Naive thymus-derived CD8-positive, alpha-beta T cell (primary cell): ENCODE measurements at regions not wholly inside any gene's neighbourhood (a gene's known extent, or its start where the extent isn't known, plus 50 kb on each side); places are given as distances from the start of the nearest gene placed in this dataset.

ENCODE experiments used
- ATAC-seq, 2 donors: fragments of 150-1000 bp; cut with Tn5 transposase in 1 of 2; sonication (Bioruptor Pico), chemical (Tn5 transposase) in 1 of 2; 1 replicate in 1 of 2; 2 replicates in 1 of 2; pipeline ENCODE4 v1.10.0; 2021; ENCODE audit warnings: mild to moderate bottlenecking in 2 of 2, moderate library complexity in 2 of 2
- POLR2A ChIA-PET: fragments of 350-600 bp; sonication (Branson Sonifier 250); formaldehyde crosslinking; loops from one replicate; lab custom pipeline; 2021; ENCODE audit warnings: antibody characterized with exemption; lab: Charles Lee
- DNase-seq, 10 donors: peaks; one replicate each; pipeline versions ENCODE4 v3.0.0 to v3.0.0-alpha.2; 2020 to 2022
- H3K27ac Mint-ChIP-seq, 10 donors: one replicate each; pipeline ENCODE4 v1.8.0; 2020 to 2022; ENCODE audit warnings: mild to moderate bottlenecking in 10 of 10, mixed read lengths in 10 of 10, moderate library complexity in 4 of 10, inconsistent platforms in 1 of 10
- H3K27me3 Mint-ChIP-seq, 5 donors: one replicate each; pipeline ENCODE4 v1.8.0; 2021 to 2022; ENCODE audit warnings: mixed read lengths in 5 of 5
- H3K36me3 Mint-ChIP-seq, 3 donors: one replicate each; pipeline ENCODE4 v1.8.0; 2020 to 2022; ENCODE audit warnings: mixed read lengths in 3 of 3, mild to moderate bottlenecking in 2 of 3, inconsistent platforms in 1 of 3
- H3K4me1 Mint-ChIP-seq, 4 donors: one replicate each; pipeline ENCODE4 v1.8.0; 2021 to 2022; ENCODE audit warnings: mixed read lengths in 4 of 4
- H3K4me3 Mint-ChIP-seq, 10 donors: one replicate each; pipeline ENCODE4 v1.8.0; 2020 to 2022; ENCODE audit warnings: mild to moderate bottlenecking in 10 of 10, mixed read lengths in 10 of 10, moderate library complexity in 6 of 10, inconsistent platforms in 1 of 10
- H3K9me3 Mint-ChIP-seq, 9 donors: one replicate each; pipeline ENCODE4 v1.8.0; 2020 to 2022; ENCODE audit warnings: mixed read lengths in 9 of 9, mild to moderate bottlenecking in 3 of 9, inconsistent platforms in 1 of 9, moderate library complexity in 1 of 9

DNA sequence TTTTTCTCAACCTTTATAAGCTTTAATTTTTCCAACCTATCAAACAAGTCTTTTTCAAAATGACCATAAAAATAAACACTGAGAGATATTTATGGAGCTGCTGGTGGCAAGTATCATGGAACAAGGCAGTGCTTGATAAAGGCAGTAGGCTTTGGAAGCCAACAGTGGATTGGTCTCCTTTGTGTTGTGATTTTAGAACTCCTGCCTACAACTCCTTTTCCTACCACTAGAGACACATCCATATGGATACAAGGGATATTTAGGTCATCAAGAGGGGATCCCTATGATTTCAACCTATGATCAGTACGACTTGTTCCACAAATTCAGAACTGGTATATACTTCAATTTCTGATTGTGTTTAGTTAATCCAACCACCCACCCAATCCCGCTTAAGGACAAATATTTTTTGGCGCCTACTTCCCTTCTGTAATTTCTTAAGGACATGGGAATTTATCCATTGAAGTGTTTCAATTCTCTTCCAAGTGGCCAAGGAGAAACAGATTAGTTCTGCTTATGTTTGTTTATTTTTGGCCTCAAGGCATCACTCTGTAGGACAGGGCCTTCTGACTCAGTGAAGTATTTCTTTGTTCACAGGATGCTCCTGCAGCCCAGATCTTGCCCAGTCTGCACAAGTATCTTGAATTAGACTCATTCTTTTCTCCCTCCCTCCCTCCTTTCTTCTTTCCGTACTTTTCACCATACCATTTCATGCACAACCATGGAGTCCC is 2119.6 kb upstream of the PIK3C3 start:
- peaks cover 0 to 18% (median 0%) of the 10 kb centered on the region in 9 donors for H3K9me3 Mint-ChIP-seq
- H3K4me1 Mint-ChIP-seq: no peaks in the 10 kb centered on the region
- H3K27me3 Mint-ChIP-seq: peaks cover 7 to 23% (median 9%) of the 10 kb centered on the region in 5 donors

DNA sequence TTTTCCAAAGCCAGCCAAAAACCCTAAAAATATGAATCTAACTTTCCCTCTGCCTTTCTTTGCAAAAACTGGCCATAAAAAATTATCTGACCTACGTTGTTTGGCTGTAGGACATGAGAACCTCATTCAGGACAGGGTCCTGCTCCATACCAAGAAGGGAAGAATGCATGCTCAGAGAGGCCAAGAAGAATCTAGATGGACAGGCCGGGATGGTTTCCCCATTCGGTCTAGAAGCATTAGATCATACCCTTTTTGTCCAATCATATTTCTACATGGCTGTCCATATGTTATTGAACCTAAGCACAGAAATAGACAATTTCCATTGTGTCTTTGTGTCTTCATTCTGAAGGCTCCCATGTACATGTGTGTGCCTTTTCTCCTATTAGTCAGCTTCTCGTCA is 2120.4 kb upstream of the PIK3C3 start:
- H3K27ac Mint-ChIP-seq: no peak overlapping the region
- H3K4me1 Mint-ChIP-seq: no peaks in the 10 kb centered on the region
- H3K9me3 Mint-ChIP-seq: peaks cover 0 to 27% (median 2%) of the 10 kb centered on the region in 9 donors
- no peak for ATAC-seq
- POLR2A ChIA-PET: no interaction called here
- H3K4me3 Mint-ChIP-seq: no peak overlapping the region
- H3K27me3 Mint-ChIP-seq: peaks cover 4 to 17% (median 4%) of the 10 kb centered on the region in 5 donors
- no peak for DNase-seq
- H3K36me3 Mint-ChIP-seq: no peaks in the 10 kb centered on the region

More for the DNA sequence above, 2119.6 kb upstream of the PIK3C3 start:
- POLR2A ChIA-PET: no interaction called here
- ATAC-seq (no peak), DNase-seq (no peak)
- Mint-ChIP-seq H3K36me3 (no peaks in the 10 kb centered on the region), H3K27ac (no peak overlapping the region), H3K4me3 (no peak overlapping the region)

DNA sequence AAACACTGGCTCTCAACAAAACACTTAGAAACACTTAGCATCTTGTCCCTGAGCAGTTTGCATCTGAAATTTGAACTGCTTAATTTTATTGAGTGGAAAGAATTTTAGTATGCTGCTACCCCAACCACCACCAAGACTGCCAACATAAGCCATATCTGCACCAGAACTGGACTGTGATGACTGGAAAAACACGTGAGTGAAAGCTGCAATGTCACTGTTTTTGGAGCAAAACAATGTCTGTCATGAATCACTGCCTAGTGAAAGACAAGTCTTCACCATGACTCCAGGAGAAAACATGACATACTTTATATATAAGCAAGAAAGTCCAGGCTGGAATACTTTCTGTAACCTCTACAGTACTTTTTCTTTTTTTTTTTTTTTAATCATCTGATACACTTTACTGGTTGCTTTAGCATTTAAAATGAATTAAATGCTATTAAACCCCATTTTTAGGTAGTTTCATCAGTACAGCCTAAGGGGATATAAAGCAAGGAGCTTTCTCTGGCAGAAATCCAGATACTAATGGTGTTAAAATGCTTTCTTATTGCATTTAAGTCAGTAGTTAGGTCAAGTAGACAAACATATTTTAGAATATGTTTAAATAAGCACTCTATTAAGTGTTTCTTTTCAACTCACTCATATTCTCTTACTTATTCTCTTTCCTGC is 2129.4 kb upstream of the PIK3C3 start:
- H3K27ac Mint-ChIP-seq: no peak overlapping the region
- peaks cover 0 to 4% (median 0%) of the 10 kb centered on the region in 5 donors for H3K27me3 Mint-ChIP-seq
- ATAC-seq (no peak), DNase-seq (no peak)
- H3K4me3 Mint-ChIP-seq: no peak overlapping the region
- H3K4me1 Mint-ChIP-seq: no peaks in the 10 kb centered on the region
- peaks cover 0 to 24% (median 2%) of the 10 kb centered on the region in 9 donors for H3K9me3 Mint-ChIP-seq
- POLR2A ChIA-PET: interaction anchor here (0.7 kb wide), 1 partner anchor 299 kb away, joined by 4 read pairs; no protein-coding TSS in a partner anchor
- no peaks in the 10 kb centered on the region for H3K36me3 Mint-ChIP-seq

DNA sequence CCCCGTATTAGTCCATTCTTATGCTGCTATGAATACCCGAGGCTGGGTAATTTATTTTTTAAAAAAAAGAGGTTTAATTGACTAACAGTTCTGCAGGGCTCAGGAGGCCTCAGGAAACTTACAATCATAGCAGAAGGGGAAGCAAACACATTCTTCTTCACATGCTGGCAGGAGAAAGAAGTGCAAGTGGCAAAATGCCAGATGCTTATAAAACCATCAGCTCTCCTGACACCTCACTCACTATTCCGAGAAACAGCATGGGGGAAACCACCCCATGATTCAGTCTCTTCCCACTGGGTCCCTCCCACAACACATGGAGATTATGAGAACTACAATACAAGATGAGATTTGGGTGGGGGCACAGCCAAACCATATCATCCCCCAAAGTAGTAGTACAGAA is 2148.5 kb upstream of the PIK3C3 start:
- ATAC-seq: no peak
- POLR2A ChIA-PET: no interaction called here
- peaks cover 0 to 11% (median 7%) of the 10 kb centered on the region in 9 donors for H3K9me3 Mint-ChIP-seq
- H3K27me3 Mint-ChIP-seq: no peaks in the 10 kb centered on the region
- no peak for DNase-seq
- no peak overlapping the region for H3K4me3 Mint-ChIP-seq
- no peaks in the 10 kb centered on the region for H3K36me3 Mint-ChIP-seq
- no peaks in the 10 kb centered on the region for H3K4me1 Mint-ChIP-seq
- H3K27ac Mint-ChIP-seq: no peak overlapping the region

DNA sequence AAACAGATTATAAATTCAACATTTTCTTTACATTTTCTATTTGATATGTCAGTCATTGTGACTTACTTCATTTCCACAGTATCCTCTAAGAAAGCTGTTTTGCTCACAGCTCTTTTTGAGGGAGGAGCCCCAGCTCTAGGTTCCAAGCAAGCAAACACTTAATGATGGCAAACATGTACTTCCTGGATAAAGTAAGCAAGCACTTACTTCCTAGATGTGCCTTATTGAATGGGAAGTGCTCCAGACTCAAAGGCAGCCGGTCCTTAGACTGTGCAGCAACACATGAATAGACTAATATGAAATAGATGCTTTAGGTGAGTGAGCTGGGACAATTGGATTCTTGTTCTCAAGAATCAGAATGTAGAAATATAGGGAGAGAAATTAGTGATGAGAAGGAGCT is 2149.8 kb upstream of the PIK3C3 start:
- DNase-seq: no peak
- Mint-ChIP-seq H3K27ac (no peak overlapping the region), H3K4me1 (peaks cover 0 to 4% (median 0%) of the 10 kb centered on the region in 4 donors), H3K36me3 (no peaks in the 10 kb centered on the region), H3K9me3 (peaks cover 0 to 8% (median 2%) of the 10 kb centered on the region in 9 donors), H3K4me3 (no peak overlapping the region), H3K27me3 (no peaks in the 10 kb centered on the region)
- POLR2A ChIA-PET: no interaction called here
- ATAC-seq: no peak

DNA sequence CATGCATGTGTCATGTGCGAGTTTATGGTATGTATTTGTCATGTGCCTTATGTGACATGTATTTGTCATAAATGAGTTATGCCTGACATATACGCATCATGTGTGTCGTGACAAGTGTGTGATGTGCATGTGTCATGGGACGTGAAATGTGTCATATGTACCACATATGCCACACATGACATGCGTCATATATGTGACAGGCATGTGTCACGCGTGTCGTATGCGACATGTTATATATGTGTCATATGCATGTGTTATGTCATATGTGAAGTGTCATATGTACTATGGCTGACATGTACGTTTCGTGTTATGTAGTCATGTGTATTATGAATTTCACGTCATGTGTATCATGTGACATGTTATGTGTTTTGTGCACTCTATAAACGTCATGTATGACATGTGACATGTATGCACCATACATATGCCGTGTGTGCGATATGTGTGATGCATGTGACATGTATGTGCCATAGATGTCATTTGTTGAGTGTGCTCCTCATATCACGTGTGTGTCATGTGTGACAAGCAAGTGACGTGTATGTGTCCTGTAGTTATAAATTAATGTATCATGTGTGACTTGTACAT is 2152.3 kb upstream of the PIK3C3 start:
- peaks cover 0 to 8% (median 4%) of the 10 kb centered on the region in 5 donors for H3K27me3 Mint-ChIP-seq
- no peaks in the 10 kb centered on the region for H3K36me3 Mint-ChIP-seq
- POLR2A ChIA-PET: no interaction called here
- peaks cover 0 to 7% (median 3%) of the 10 kb centered on the region in 9 donors for H3K9me3 Mint-ChIP-seq
- peaks cover 0 to 11% (median 3%) of the 10 kb centered on the region in 4 donors for H3K4me1 Mint-ChIP-seq
- DNase-seq (no peak), ATAC-seq (no peak)
- H3K4me3 Mint-ChIP-seq: no peak overlapping the region
- no peak overlapping the region for H3K27ac Mint-ChIP-seq

DNA sequence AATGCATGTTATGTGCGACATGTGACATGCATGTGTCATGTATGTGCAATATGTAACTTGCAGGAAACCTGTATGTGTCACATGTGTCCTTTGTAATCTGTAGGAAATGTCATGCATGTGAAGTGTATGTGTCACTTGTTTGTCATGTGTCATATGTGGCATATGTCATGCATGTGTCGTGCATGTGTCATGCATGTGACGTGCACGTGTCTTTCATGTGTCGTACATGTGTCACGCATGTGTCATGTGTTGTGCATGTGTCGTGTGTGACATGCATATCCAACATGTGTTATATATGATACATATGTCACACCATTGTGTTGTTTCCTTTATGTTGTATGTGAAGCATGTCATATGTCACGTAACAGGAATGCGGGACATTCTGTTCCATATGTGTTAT is 2153.2 kb upstream of the PIK3C3 start:
- peaks cover 0 to 11% (median 3%) of the 10 kb centered on the region in 4 donors for H3K4me1 Mint-ChIP-seq
- DNase-seq (no peak), ATAC-seq (no peak)
- peaks cover 0 to 8% (median 4%) of the 10 kb centered on the region in 5 donors for H3K27me3 Mint-ChIP-seq
- no peak overlapping the region for H3K4me3 Mint-ChIP-seq
- peaks cover 0 to 7% (median 4%) of the 10 kb centered on the region in 9 donors for H3K9me3 Mint-ChIP-seq
- no peaks in the 10 kb centered on the region for H3K36me3 Mint-ChIP-seq
- H3K27ac Mint-ChIP-seq: no peak overlapping the region
- POLR2A ChIA-PET: no interaction called here

DNA sequence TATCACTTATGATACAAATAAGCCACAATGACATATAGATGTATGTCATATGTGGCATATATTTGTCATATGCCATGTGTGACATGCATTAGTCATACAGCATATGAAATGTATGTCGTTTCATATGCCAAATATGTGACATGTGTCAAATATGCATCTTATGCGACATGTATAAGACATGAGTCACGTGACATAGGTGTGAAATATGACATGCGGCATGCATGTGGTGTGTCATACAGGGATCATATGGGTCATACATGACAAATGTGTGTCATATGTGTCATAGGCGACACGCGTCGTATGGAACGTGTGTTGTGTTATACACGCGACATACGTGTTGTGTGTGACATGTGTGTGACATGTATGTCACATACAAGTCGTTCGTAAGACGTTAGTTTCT is 2154.0 kb upstream of the PIK3C3 start:
- POLR2A ChIA-PET: no interaction called here
- H3K27me3 Mint-ChIP-seq: peaks cover 0 to 8% (median 4%) of the 10 kb centered on the region in 5 donors
- no peak overlapping the region for H3K4me3 Mint-ChIP-seq
- H3K4me1 Mint-ChIP-seq: peaks cover 0 to 11% (median 7%) of the 10 kb centered on the region in 4 donors
- H3K36me3 Mint-ChIP-seq: no peaks in the 10 kb centered on the region
- no peak for ATAC-seq
- no peak overlapping the region for H3K27ac Mint-ChIP-seq
- DNase-seq: no peak
- peaks cover 0 to 7% (median 4%) of the 10 kb centered on the region in 9 donors for H3K9me3 Mint-ChIP-seq

DNA sequence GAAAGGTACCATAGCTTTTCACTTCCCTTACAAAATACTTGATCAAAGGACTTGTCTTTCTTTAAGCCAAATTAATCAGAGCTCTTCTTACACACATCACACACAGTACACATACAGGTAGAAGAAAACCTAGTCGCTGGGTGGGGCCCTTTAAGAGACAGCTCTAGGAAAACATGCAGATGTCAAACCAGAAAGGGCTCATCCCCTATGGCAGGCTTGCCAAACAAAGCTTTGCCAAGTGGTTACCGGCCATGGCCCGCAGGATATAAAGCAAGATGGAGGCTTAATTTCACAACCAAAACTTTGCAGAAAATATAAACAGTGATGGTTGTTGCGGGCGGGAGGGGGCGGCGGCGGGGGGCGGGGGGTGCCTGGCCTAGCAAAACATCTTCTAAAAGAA is 2156.0 kb upstream of the PIK3C3 start:
- Mint-ChIP-seq H3K27ac (no peak overlapping the region), H3K4me1 (peaks cover 2 to 15% (median 11%) of the 10 kb centered on the region in 4 donors), H3K9me3 (peaks cover 0 to 7% (median 4%) of the 10 kb centered on the region in 9 donors), H3K4me3 (peak overlapping the region in 7 of 10 donors; percentile 34 to 78 (median 51)), H3K36me3 (no peaks in the 10 kb centered on the region), H3K27me3 (peaks cover 0 to 16% (median 7%) of the 10 kb centered on the region in 5 donors)
- DNase-seq (no peak), ATAC-seq (no peak)
- POLR2A ChIA-PET: no interaction called here

DNA sequence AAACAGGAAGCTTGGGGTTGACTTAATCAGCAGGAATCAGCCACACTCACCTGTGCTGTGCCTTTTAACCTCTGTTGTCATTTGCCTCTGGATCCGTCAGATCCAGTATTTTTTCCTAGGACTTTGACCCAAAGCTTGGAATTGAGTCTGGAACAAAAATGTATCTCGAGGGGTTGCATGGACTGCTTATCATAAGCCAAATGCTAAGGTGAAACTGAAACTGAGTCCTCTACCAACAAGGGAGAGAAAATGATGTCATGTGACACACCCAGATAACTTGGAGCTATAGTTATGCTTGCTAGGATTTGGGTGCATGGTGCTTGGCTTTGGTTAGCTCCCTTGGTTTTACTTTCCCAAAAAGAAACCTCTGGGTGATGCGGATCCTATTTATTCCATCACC is 2158.6 kb upstream of the PIK3C3 start:
- Mint-ChIP-seq H3K36me3 (no peaks in the 10 kb centered on the region), H3K9me3 (peaks cover 0 to 5% (median 0%) of the 10 kb centered on the region in 9 donors), H3K27me3 (peaks cover 0 to 16% (median 7%) of the 10 kb centered on the region in 5 donors), H3K4me3 (no peak overlapping the region), H3K27ac (no peak overlapping the region), H3K4me1 (peaks cover 2 to 15% (median 11%) of the 10 kb centered on the region in 4 donors)
- POLR2A ChIA-PET: no interaction called here
- ATAC-seq: no peak
- no peak for DNase-seq

DNA sequence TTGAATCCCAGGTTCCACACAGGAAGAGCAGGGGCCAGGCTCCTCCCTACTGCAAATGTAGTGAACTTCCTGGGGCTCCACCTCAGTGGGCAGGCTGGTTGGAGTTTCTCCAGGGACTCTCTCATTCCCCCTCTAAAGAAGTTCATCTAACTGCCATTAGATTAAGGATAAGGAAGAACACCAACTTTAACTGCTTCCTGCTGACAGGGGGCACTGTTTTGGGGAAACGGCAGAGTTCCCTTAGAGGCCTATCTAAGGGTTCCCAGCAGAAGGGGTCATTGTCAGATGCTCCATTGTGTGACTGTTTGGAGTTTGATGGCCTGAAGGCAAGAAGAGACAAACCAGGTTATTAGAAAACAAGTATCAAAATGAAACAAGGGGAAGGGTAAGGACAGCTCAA is 2159.7 kb upstream of the PIK3C3 start:
- peaks cover 0 to 16% (median 7%) of the 10 kb centered on the region in 5 donors for H3K27me3 Mint-ChIP-seq

DNA sequence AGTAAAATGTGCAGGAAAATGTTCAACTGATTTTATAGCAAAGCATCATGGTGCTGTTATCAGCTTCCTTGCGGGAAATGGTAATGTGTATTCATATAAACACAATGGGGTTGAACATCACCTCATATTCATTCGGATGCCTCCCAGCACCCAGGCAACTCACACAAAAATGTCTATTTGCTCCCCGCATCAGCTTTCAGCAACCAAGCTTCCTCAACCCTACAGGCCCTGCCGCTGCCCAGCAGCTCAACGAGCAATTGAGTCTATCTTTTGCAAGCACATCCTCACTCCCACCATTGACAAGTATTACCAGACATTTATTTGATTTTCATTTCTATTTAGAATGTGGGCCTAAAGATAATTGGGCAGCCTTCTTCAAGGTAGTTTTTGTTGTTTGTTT is 2161.4 kb upstream of the PIK3C3 start:
- H3K4me1 Mint-ChIP-seq: peaks cover 2 to 11% (median 4%) of the 10 kb centered on the region in 4 donors
- POLR2A ChIA-PET: no interaction called here
- ATAC-seq (no peak), DNase-seq (no peak)
- H3K27ac Mint-ChIP-seq: no peak overlapping the region
- no peak overlapping the region for H3K4me3 Mint-ChIP-seq
- peaks cover 0 to 12% (median 3%) of the 10 kb centered on the region in 5 donors for H3K27me3 Mint-ChIP-seq
- H3K36me3 Mint-ChIP-seq: no peaks in the 10 kb centered on the region
- H3K9me3 Mint-ChIP-seq: peaks cover 0 to 5% (median 0%) of the 10 kb centered on the region in 9 donors

More for the DNA sequence above, 2159.7 kb upstream of the PIK3C3 start:
- no peak overlapping the region for H3K27ac Mint-ChIP-seq
- H3K4me1 Mint-ChIP-seq: peaks cover 2 to 12% (median 11%) of the 10 kb centered on the region in 4 donors
- ATAC-seq (no peak), DNase-seq (no peak)
- H3K4me3 Mint-ChIP-seq: no peak overlapping the region
- peaks cover 0 to 5% (median 0%) of the 10 kb centered on the region in 9 donors for H3K9me3 Mint-ChIP-seq
- H3K36me3 Mint-ChIP-seq: no peaks in the 10 kb centered on the region
- POLR2A ChIA-PET: no interaction called here

DNA sequence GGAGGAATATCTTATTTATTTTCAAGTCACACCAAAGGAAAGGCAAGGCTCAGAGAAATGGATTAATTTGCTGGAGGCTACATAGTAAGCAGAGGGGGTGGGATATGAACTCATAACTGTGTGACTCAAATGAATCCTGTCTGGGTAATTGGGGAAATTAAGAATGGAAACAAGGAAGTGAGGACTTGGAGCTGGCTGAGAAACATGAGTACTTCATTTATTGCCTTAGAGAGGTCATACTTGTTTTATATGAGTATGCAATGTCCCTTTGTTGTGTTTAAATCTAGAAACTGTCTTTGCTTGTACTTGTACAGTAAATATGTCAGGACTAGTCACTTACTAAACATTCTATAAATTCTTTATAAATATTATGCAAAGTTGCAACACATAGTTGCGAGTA is 2166.7 kb upstream of the PIK3C3 start:
- Mint-ChIP-seq H3K36me3 (no peaks in the 10 kb centered on the region), H3K4me3 (no peak overlapping the region), H3K9me3 (peaks cover 0 to 2% (median 0%) of the 10 kb centered on the region in 9 donors), H3K4me1 (no peaks in the 10 kb centered on the region), H3K27me3 (no peaks in the 10 kb centered on the region), H3K27ac (no peak overlapping the region)
- ATAC-seq (no peak), DNase-seq (no peak)
- POLR2A ChIA-PET: no interaction called here
